Natural killer cell (primary cell): ENCODE measurements at regions not wholly inside any gene's neighbourhood (a gene's known extent, or its start where the extent isn't known, plus 50 kb on each side); places are given as distances from the start of the nearest gene placed in this dataset.

Source experiments
- ATAC-seq, 3 donors: fragments of 150-1000 bp in 2 of 3; fragments of 200-7000 bp in 1 of 3; cut with Tn5 transposase; 1 replicate in 1 of 3; 2 replicates in 2 of 3; pipeline ENCODE4 v1.10.0; 2021; ENCODE audit warnings: mild to moderate bottlenecking in 2 of 3, moderate library complexity in 2 of 3
- DNase-seq, 2 donors: peaks; one replicate each; pipeline versions ENCODE4 v3.0.0 to v3.0.0-alpha.2; 2013 to 2021; ENCODE audit warnings: mixed read lengths in 1 of 2
- H3K27ac ChIP-seq: one replicate; pipeline ENCODE4 v1.5.1; 2013; ENCODE audit warnings: mild to moderate bottlenecking, low read length
- H3K27me3 ChIP-seq: one replicate; pipeline ENCODE4 v1.6.1; 2013; ENCODE audit warnings: low read length; ENCODE audit not compliant: control insufficient read depth, insufficient read depth
- H3K36me3 ChIP-seq: one replicate; pipeline ENCODE4 v1.6.1; 2013; ENCODE audit warnings: low read length; ENCODE audit not compliant: control insufficient read depth, insufficient read depth
- H3K4me1 ChIP-seq: one replicate; pipeline ENCODE4 v1.6.1; 2013; ENCODE audit warnings: low read length; ENCODE audit not compliant: control insufficient read depth, insufficient read depth
- H3K4me3 ChIP-seq: one replicate; pipeline ENCODE4 v1.5.1; 2013; ENCODE audit warnings: low read length
- H3K9me3 ChIP-seq: one replicate; pipeline ENCODE4 v1.6.1; 2013; ENCODE audit warnings: low read length; ENCODE audit not compliant: control insufficient read depth, insufficient read depth
- H3K27ac Mint-ChIP-seq, 2 donors: one replicate each; pipeline ENCODE4 v1.8.0; 2022; ENCODE audit warnings: mild to moderate bottlenecking in 2 of 2, mixed read lengths in 2 of 2, moderate library complexity in 1 of 2
- H3K27me3 Mint-ChIP-seq, 2 donors: one replicate each; pipeline ENCODE4 v1.8.0; 2022; ENCODE audit warnings: low read depth in 2 of 2, mixed read lengths in 2 of 2
- H3K36me3 Mint-ChIP-seq: one replicate; pipeline ENCODE4 v1.8.0; 2022; ENCODE audit warnings: mixed read lengths
- H3K4me1 Mint-ChIP-seq, 2 donors: one replicate each; pipeline ENCODE4 v1.8.0; 2022; ENCODE audit warnings: mixed read lengths in 2 of 2
- H3K4me3 Mint-ChIP-seq: one replicate; pipeline ENCODE4 v1.8.0; 2022; ENCODE audit warnings: mild to moderate bottlenecking, moderate library complexity, mixed read lengths
- H3K9me3 Mint-ChIP-seq, 2 donors: one replicate each; pipeline ENCODE4 v1.8.0; 2022; ENCODE audit warnings: mixed read lengths in 2 of 2
- WGBS: methylation state at CpG from one replicate; pipeline ENCODE4 v1.1.7; 2013; ENCODE audit warnings: missing lambda C conversion rate; ENCODE audit not compliant: insufficient coverage; 5-methylcytosine and 5-hydroxymethylcytosine counted together
- intact Hi-C: fragments of 100-400 bp; cut with micrococcal nuclease; formaldehyde crosslinking; loops from one replicate; pipeline ENCODE4 v1.14.2; 2022
- TF ChIP-seq, protein P1 (sequence below): fragments of 200-600 bp; IDR thresholded peaks from one replicate; pipeline ENCODE4 v1.8.0; 2022; ENCODE audit warnings: antibody characterized with exemption

DNA sequence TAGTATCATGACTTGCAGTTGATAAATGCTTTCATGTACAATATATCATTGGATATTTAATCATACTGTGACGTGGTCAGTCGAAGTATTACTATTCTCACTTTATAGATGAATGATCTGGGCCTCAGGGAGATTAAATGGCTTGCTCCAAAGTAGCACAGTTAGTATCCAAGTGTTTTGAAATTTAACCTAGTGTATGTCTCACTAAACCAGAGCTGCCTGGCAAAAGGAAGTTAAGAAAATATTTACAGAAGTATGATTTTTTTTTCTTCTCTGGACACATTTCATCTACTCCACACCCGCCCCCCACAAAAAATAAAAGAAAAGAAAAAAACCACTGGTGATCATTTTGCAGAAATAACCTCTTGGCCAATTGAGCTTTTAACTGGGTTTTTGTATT, 71.9 kb upstream of the CXADR start:
- H3K4me3 ChIP-seq = no peak overlapping the region
- Mint-ChIP-seq H3K9me3 (peaks cover 0 to 2% of the 10 kb centered on the region in 2 donors), H3K27me3 (no peaks in the 10 kb centered on the region), H3K36me3 (no peaks in the 10 kb centered on the region), H3K4me3 (no peak overlapping the region), H3K27ac (no peak overlapping the region), H3K4me1 (no peaks in the 10 kb centered on the region)
- no peaks in the 10 kb centered on the region for H3K36me3 ChIP-seq
- no peaks in the 10 kb centered on the region for H3K4me1 ChIP-seq
- intact Hi-C loops = no loop called here
- H3K27ac ChIP-seq = no peak overlapping the region
- H3K27me3 ChIP-seq = no peaks in the 10 kb centered on the region
- TF ChIP-seq, protein P1, sequence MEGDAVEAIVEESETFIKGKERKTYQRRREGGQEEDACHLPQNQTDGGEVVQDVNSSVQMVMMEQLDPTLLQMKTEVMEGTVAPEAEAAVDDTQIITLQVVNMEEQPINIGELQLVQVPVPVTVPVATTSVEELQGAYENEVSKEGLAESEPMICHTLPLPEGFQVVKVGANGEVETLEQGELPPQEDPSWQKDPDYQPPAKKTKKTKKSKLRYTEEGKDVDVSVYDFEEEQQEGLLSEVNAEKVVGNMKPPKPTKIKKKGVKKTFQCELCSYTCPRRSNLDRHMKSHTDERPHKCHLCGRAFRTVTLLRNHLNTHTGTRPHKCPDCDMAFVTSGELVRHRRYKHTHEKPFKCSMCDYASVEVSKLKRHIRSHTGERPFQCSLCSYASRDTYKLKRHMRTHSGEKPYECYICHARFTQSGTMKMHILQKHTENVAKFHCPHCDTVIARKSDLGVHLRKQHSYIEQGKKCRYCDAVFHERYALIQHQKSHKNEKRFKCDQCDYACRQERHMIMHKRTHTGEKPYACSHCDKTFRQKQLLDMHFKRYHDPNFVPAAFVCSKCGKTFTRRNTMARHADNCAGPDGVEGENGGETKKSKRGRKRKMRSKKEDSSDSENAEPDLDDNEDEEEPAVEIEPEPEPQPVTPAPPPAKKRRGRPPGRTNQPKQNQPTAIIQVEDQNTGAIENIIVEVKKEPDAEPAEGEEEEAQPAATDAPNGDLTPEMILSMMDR = no peak
- no CpG with 5 or more reads among the region's 3 CpGs for WGBS
- ATAC-seq = no peak
- DNase-seq = no peak
- no peaks in the 10 kb centered on the region for H3K9me3 ChIP-seq

DNA sequence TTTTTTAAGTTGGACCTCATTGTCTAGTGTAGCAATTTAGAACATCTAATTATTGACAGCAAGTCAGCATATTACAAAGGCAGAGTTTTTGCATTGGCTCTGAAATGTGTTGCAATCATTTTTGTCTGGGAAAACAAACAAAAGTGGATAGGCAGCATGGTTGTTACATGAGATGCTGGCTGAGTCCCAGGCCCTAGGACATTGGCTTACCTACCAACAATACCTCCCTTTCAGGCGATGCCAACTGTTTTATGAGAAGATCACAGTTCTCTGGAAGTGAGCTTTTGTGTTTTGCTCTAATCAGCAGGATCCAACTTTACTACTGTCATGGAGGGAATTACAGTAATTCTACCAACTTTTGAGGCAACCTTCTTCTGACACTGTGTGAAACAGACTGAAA, 71.5 kb upstream of the CXADR start:
- H3K4me1 Mint-ChIP-seq = no peaks in the 10 kb centered on the region
- intact Hi-C loops = no loop called here
- H3K27ac Mint-ChIP-seq = no peak overlapping the region
- H3K36me3 Mint-ChIP-seq = no peaks in the 10 kb centered on the region
- no peaks in the 10 kb centered on the region for H3K27me3 ChIP-seq
- H3K27me3 Mint-ChIP-seq = no peaks in the 10 kb centered on the region
- DNase-seq (no peak), ATAC-seq (no peak)
- no peaks in the 10 kb centered on the region for H3K36me3 ChIP-seq
- WGBS = 71% methylated on average over 1 of the region's 1 CpG
- H3K9me3 ChIP-seq = no peaks in the 10 kb centered on the region
- no peak overlapping the region for H3K4me3 ChIP-seq
- H3K27ac ChIP-seq = no peak overlapping the region
- TF ChIP-seq, protein P1 = no peak
- no peak overlapping the region for H3K4me3 Mint-ChIP-seq
- H3K4me1 ChIP-seq = no peaks in the 10 kb centered on the region
- H3K9me3 Mint-ChIP-seq = peaks cover 0 to 2% of the 10 kb centered on the region in 2 donors

DNA sequence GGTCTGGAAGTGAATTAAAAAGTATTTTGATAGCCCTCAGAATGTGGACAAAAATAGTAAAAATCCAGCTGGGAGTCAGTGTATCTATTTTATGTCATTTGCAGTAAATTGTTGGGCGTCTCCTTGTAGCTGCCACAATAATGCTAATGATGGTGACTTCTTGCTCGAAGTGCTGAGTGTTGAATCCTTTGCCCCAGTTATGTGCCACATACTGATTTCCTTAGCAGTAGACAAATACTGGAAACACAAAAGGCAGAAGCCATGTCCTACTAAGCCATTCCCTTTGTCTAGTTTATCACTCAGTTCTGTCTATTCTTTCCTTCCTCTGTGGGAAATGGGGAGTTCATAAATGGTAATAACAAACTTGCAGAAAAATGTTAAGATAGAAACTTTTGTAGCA, 70.7 kb upstream of the CXADR start:
- Mint-ChIP-seq H3K4me1 (no peaks in the 10 kb centered on the region), H3K27ac (no peak overlapping the region), H3K36me3 (no peaks in the 10 kb centered on the region), H3K4me3 (no peak overlapping the region), H3K9me3 (peaks cover 0 to 2% of the 10 kb centered on the region in 2 donors), H3K27me3 (no peaks in the 10 kb centered on the region)
- no peak overlapping the region for H3K27ac ChIP-seq
- H3K9me3 ChIP-seq = no peaks in the 10 kb centered on the region
- no peak overlapping the region for H3K4me3 ChIP-seq
- H3K4me1 ChIP-seq = no peaks in the 10 kb centered on the region
- intact Hi-C loops = no loop called here
- no peaks in the 10 kb centered on the region for H3K27me3 ChIP-seq
- DNase-seq (no peak), ATAC-seq (no peak)
- TF ChIP-seq, protein P1 = no peak
- 87% methylated on average over 2 of the region's 2 CpGs for WGBS
- H3K36me3 ChIP-seq = no peaks in the 10 kb centered on the region

DNA sequence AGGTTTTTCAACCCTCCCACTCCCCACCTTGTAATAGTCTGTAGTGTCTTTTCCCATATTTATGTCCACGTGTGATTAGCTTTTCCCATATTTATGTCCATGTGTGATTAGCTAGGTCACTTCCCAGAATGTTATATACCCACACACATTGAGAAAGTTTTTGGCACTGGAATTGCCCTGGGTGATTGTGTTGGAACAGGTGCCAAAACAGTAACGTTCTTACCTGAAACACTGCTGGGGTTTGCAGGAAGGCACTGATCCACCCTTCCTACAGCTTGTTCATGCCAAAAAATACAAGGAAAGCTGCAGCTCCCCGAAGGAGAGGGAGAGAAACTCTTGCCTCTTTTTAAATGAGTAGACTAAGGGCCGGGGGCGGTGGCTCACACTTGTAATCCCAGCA, 68.0 kb upstream of the CXADR start:
- Mint-ChIP-seq H3K27ac (no peak overlapping the region), H3K9me3 (peaks cover 0 to under 1% of the 10 kb centered on the region in 2 donors), H3K36me3 (no peaks in the 10 kb centered on the region), H3K4me1 (no peaks in the 10 kb centered on the region), H3K27me3 (no peaks in the 10 kb centered on the region), H3K4me3 (no peak overlapping the region)
- H3K4me1 ChIP-seq = no peaks in the 10 kb centered on the region
- no peaks in the 10 kb centered on the region for H3K9me3 ChIP-seq
- no peak overlapping the region for H3K4me3 ChIP-seq
- no peaks in the 10 kb centered on the region for H3K27me3 ChIP-seq
- ATAC-seq (no peak), DNase-seq (no peak)
- H3K27ac ChIP-seq = no peak overlapping the region
- WGBS = 89% methylated on average over 5 of the region's 5 CpGs
- intact Hi-C loops = no loop called here
- TF ChIP-seq, protein P1 = no peak
- H3K36me3 ChIP-seq = no peaks in the 10 kb centered on the region
